ENCODE measurements at regions not wholly inside any gene's neighbourhood (a gene's known extent, or its start where the extent isn't known, plus 50 kb on each side); places are given as distances from the start of the nearest gene placed in this dataset.

DNA sequence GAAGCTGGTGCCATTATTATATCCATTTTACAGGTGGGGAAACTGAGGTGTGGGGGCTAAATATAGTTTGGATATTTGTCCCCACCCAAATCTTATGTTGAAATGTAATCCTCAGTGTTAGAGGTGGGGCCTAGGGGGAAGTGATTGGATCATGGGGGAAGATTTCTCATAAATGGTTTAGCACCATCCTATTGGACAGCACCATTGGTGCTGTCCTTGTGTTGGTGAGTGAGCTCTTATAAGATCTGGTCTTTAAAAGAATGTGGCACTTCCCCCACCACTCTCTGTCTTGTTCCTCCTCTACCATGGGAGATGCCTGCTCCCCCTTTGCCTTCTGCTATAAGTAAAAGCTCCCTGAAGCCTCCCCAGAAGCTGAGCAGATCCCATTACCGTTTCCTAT, 119.8 kb upstream of the SEC14L1 start:
- no peaks in the 10 kb centered on the region for H3K4me1 ChIP-seq (ENCODE audit: control insufficient read depth in 5 of 5, insufficient read depth in 5 of 5, low read length in 5 of 5)
- ATAC-seq (ENCODE audit: insufficient read depth, low FRiP score) = no peak
- H3K9ac ChIP-seq (ENCODE audit: insufficient read depth in 1 of 2, low read length in 2 of 2) = no peak overlapping the region
- no peak overlapping the region for H3K27ac ChIP-seq (ENCODE audit: low read depth in 1 of 2, low read length in 1 of 2)
- TF ChIP-seq, protein P1, sequence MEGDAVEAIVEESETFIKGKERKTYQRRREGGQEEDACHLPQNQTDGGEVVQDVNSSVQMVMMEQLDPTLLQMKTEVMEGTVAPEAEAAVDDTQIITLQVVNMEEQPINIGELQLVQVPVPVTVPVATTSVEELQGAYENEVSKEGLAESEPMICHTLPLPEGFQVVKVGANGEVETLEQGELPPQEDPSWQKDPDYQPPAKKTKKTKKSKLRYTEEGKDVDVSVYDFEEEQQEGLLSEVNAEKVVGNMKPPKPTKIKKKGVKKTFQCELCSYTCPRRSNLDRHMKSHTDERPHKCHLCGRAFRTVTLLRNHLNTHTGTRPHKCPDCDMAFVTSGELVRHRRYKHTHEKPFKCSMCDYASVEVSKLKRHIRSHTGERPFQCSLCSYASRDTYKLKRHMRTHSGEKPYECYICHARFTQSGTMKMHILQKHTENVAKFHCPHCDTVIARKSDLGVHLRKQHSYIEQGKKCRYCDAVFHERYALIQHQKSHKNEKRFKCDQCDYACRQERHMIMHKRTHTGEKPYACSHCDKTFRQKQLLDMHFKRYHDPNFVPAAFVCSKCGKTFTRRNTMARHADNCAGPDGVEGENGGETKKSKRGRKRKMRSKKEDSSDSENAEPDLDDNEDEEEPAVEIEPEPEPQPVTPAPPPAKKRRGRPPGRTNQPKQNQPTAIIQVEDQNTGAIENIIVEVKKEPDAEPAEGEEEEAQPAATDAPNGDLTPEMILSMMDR (IDR thresholded peaks at IDR 0.05; ENCODE audit: control extremely low read depth, extremely low read depth) = no peak
- H3K9me3 ChIP-seq (ENCODE audit: control insufficient read depth in 4 of 4, insufficient read depth in 3 of 4, low read length in 3 of 4) = peaks cover 0 to 10% (median 0%) of the 10 kb centered on the region in 4 donors
- DNase-seq = no peak
- no peak overlapping the region for H3K4me3 ChIP-seq
- no peaks in the 10 kb centered on the region for H3K36me3 ChIP-seq (ENCODE audit: control insufficient read depth in 4 of 4, insufficient read depth in 4 of 4, low read length in 4 of 4)
- WGBS, 2 donors = 81 to 82% methylated on average over 1 of the region's 1 CpG
- peaks cover 0 to 3% (median 0%) of the 10 kb centered on the region in 3 donors for H3K27me3 ChIP-seq (ENCODE audit: control insufficient read depth in 3 of 3, insufficient read depth in 3 of 3, low read length in 2 of 3)

DNA sequence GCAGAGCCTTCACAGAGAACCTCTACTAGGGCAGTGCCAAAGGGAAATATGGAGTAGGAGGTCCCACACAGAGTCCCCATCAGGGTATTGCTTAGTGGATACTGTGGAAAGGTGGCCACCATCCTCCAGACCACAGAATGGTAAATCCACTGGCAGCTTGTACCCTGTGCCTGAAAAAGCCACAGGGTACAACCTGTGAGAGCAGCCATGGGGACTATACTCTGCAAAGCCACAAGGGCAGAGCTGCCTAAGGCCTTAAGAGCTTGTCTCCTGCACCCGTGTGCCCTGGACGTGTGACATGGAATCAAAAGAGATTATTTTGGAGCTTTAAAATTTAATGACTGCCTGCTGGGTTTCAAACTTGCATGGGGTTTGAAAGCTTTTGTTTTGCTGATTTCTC, 118.0 kb upstream of the SEC14L1 start:
- ATAC-seq (ENCODE audit: insufficient read depth, low FRiP score) = no peak
- H3K27me3 ChIP-seq (ENCODE audit: control insufficient read depth in 3 of 3, insufficient read depth in 3 of 3, low read length in 2 of 3) = peaks cover 0 to 3% (median 0%) of the 10 kb centered on the region in 3 donors
- WGBS, 2 donors = 74 to 89% methylated on average over 2 of the region's 2 CpGs

DNA sequence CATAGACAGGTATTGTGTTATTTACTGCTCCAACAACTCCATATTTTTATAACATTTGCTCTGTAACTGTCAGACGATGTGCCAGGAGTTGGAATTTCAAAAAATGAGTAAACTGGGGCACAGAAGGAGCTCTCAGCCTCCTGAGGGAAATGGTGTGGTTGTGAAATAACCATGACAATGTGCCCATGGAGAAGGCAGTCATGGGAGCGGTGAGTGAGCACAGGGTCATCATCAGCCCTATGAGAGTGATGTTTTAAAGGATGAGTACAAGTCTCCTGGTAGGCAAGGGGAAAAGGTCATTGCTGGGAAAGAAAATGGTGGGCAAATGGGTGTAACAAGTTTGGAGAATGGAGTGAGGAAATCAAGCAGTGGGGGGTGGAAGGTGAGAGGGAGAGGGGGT, 115.0 kb upstream of the SEC14L1 start:
- Histone ChIP-seq H3K36me3 (ENCODE audit: control insufficient read depth in 4 of 4, insufficient read depth in 4 of 4, low read length in 4 of 4) (no peaks in the 10 kb centered on the region), H3K27ac (ENCODE audit: low read depth in 1 of 2, low read length in 1 of 2) (no peak overlapping the region), H3K4me3 (no peak overlapping the region), H3K27me3 (ENCODE audit: control insufficient read depth in 3 of 3, insufficient read depth in 3 of 3, low read length in 2 of 3) (peaks cover 0 to 3% (median 0%) of the 10 kb centered on the region in 3 donors), H3K9me3 (ENCODE audit: control insufficient read depth in 4 of 4, insufficient read depth in 3 of 4, low read length in 3 of 4) (peaks cover 0 to 17% (median 3%) of the 10 kb centered on the region in 4 donors), H3K4me1 (ENCODE audit: control insufficient read depth in 5 of 5, insufficient read depth in 5 of 5, low read length in 5 of 5) (no peaks in the 10 kb centered on the region), H3K9ac (ENCODE audit: insufficient read depth in 1 of 2, low read length in 2 of 2) (no peak overlapping the region)
- no peak for DNase-seq
- WGBS, 2 donors = 82 to 89% methylated on average over 2 of the region's 2 CpGs
- ATAC-seq (ENCODE audit: insufficient read depth, low FRiP score) = no peak
- TF ChIP-seq, protein P1 (IDR thresholded peaks at IDR 0.05; ENCODE audit: control extremely low read depth, extremely low read depth) = no peak

More for the DNA sequence above, 118.0 kb upstream of the SEC14L1 start:
- no peak overlapping the region for H3K9ac ChIP-seq (ENCODE audit: insufficient read depth in 1 of 2, low read length in 2 of 2)
- H3K9me3 ChIP-seq (ENCODE audit: control insufficient read depth in 4 of 4, insufficient read depth in 3 of 4, low read length in 3 of 4) = peaks cover 0 to 10% (median 3%) of the 10 kb centered on the region in 4 donors
- H3K4me1 ChIP-seq (ENCODE audit: control insufficient read depth in 5 of 5, insufficient read depth in 5 of 5, low read length in 5 of 5) = no peaks in the 10 kb centered on the region
- no peak overlapping the region for H3K4me3 ChIP-seq
- no peak for DNase-seq
- H3K27ac ChIP-seq (ENCODE audit: low read depth in 1 of 2, low read length in 1 of 2) = no peak overlapping the region
- H3K36me3 ChIP-seq (ENCODE audit: control insufficient read depth in 4 of 4, insufficient read depth in 4 of 4, low read length in 4 of 4) = no peaks in the 10 kb centered on the region
- TF ChIP-seq, protein P1 (IDR thresholded peaks at IDR 0.05; ENCODE audit: control extremely low read depth, extremely low read depth) = no peak

DNA sequence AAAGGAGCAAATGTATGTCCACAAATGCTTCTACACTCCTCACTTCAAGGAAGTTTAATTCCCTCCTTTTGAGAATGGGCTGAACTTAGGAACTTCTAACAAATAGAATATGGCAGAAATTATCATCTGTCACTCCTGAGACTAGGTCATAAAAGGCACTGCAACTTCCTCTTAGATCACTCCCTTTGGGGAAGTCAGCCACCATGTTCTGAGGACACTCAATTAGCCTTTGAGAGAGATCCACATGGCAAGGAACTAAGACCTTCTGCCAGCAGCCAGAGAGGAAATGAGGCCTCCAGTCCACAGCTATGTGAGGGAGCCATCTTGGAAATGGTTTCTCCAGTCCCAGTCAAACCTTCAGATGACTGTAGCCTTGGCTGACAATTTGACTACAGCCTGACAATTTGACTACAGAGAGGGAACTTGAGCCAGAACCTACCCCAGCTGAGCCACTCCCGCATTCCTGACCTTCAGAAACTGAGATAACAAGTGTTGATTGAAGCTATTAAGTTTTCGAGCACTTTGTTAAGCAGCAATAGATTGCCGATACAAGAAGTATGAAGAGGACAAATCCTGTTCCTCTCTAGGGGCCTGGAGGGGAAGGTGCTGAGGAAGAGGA, 113.4 kb upstream of the SEC14L1 start:
- Histone ChIP-seq H3K27me3 (ENCODE audit: control insufficient read depth in 3 of 3, insufficient read depth in 3 of 3, low read length in 2 of 3) (peaks cover 0 to 3% (median 0%) of the 10 kb centered on the region in 3 donors), H3K27ac (ENCODE audit: low read depth in 1 of 2, low read length in 1 of 2) (no peak overlapping the region), H3K9me3 (ENCODE audit: control insufficient read depth in 4 of 4, insufficient read depth in 3 of 4, low read length in 3 of 4) (peaks cover 0 to 24% (median 7%) of the 10 kb centered on the region in 4 donors), H3K9ac (ENCODE audit: insufficient read depth in 1 of 2, low read length in 2 of 2) (no peak overlapping the region), H3K4me3 (no peak overlapping the region), H3K4me1 (ENCODE audit: control insufficient read depth in 5 of 5, insufficient read depth in 5 of 5, low read length in 5 of 5) (no peaks in the 10 kb centered on the region), H3K36me3 (ENCODE audit: control insufficient read depth in 4 of 4, insufficient read depth in 4 of 4, low read length in 4 of 4) (no peaks in the 10 kb centered on the region)
- ATAC-seq (ENCODE audit: insufficient read depth, low FRiP score) = no peak
- WGBS, 2 donors = 73 to 76% methylated on average over 3 of the region's 3 CpGs
- DNase-seq = no peak
- TF ChIP-seq, protein P1 (IDR thresholded peaks at IDR 0.05; ENCODE audit: control extremely low read depth, extremely low read depth) = no peak

Data from lung (tissue), 11 donors.